ENCODE measurements at regions not wholly inside any gene's neighbourhood (a gene's known extent, or its start where the extent isn't known, plus 50 kb on each side); places are given as distances from the start of the nearest gene placed in this dataset.

GRCh38 chr13:112124141-112124540, 57.2 kb downstream of the SOX1 start:
- no peak for DNase-seq

DNA sequence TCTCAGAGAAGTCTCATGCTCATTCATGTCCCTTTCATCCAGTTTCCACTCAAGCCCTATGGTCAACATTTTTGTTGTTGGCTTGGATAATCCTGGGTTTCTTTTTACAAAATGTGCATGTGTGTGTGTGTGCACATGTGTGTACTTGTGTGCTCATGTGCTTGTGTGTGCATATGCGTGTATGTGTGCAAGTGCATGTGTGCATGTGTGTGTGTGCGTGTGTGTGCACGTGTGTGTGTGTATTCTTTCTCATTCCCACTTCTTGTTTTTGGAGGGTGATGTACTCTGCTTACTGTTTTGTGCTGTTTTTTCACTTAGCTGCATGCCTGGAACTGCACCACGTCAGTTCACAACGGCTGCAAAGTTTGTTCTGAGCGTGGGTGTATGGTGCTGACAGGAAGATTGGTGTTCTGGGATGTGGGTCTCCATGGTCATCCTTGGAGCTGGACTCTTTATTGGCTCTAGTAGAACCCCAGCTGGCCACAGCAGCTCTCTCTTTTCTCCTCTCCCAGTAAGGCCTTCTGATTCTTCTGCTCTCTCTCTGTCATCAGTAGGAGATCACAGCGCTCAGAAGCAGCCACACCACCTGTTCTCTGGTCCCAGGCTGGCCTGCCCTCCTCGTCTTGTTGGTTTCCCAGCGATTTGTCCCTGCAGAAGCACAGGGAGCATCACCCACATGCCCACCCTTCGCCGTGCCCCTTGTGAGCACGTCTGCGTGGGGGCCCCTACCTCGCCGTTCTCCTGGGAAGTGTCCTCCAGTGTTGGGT, 60.8 kb downstream of the SOX1 start:
- no peak for DNase-seq

DNA sequence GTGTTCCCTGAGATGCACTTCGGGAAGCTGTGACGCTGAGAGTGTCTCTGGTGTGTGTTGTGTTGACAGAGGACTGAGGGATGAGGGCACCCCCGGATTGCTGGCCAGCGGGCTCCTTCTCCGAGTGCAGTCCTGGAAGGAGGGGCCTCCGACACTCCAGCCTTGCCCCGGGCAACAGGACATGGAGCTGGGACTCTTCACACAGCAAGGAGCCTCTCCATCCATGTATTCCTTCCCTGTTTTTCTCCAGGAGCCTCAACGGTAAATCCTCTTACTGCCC, 61.3 kb downstream of the SOX1 start:
- no peak for DNase-seq

DNA sequence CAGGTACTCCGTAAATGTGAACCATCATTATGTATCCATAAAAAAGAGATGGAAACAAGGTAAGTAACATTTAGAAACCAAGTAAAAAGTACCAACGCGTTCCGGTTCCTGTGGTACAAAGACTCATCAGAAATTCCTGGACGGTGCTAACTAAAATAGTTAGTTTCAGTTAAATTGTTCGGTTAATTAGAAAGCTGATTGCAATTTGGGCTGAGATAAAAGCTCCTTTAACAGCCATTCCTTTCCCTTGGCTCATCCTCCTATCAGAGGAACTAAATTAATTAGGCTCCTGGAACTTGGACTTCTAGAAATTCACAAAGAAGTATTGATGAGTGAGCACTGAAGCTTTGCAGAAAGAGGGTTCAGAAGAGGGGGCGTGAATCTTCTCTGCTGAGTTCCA, 63.5 kb downstream of the SOX1 start:
- DNase-seq = no peak

- DNase-seq = no peak
Measured at GRCh38 chr13:112131081-112131712, 64.2 kb downstream of the SOX1 start.

- no peak for DNase-seq
Measured at GRCh38 chr13:112131713-112132113, 64.8 kb downstream of the SOX1 start.

- no peak for DNase-seq
Measured at GRCh38 chr13:112132142-112132541, 65.2 kb downstream of the SOX1 start.

- DNase-seq = no peak
Measured at GRCh38 chr13:112132619-112133018, 65.7 kb downstream of the SOX1 start.

DNA sequence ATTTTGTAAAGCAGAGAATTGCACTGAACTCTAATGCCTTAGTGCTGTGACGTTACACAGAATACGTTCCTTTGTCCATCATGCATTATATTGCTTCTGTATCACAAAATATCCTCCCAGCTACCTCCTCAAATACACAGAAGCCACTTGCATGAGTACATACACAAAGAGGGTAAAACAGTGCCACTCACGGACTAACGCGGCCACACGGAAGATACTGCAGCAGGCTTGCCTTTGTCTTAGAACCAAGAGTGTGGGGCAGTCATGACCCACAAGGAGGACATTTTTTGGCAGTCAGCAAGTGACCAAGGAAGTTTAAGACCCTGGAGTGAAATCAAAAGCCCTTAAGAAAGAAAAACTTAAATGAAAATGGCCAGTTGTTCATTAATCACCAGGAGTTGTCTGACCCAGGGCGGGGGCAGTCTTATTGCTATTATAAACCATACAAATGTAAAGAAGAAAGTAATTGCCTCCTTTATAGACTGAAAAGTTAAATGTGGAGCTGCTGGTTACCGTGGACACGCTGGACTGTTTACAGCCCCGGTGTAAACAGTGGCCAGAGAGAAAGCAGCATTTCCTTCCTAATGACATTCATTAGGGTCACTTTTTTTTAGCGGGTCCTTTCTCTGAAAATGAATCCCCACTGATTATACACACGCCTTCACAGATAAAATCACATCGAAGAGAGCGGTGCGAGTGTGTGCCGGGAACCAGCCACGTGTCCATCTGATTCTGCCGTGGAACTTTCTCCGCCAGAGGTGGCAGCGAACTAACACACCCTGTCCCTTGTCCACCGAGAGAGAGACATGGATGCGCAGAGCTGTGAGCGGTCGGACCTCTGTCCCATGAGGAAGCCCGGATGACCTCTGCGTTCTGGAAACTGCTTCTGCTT, 66.8 kb downstream of the SOX1 start:
- no peak for DNase-seq

- no peak for DNase-seq
Measured at GRCh38 chr13:112134391-112135075, 67.6 kb downstream of the SOX1 start.

- DNase-seq = no peak
Measured at GRCh38 chr13:112136095-112136494, 69.1 kb downstream of the SOX1 start.

DNA sequence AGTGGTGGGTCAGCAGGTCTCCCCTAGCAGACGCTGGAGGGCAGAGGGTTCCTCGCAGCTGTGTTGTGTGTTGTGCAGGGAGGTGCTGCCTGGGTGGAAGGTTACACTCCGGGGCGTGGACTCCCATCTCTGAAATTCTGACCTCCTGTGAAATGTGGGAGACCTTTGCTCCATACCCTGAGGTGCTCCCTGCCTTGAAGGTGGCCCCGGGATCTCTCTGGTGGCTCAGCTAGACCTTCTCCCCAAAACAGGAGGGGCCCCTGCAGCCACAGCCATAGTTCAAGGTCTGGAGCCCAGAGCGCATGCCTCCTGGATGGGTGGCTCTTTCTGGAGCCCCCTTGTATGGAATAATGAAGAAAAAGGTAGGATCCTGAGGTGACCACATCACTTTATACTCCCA, 70.2 kb downstream of the SOX1 start:
- no peak for DNase-seq

- no peak for DNase-seq
Measured at GRCh38 chr13:112140366-112140765, 73.4 kb downstream of the SOX1 start.

GRCh38 chr13:112141643-112142400, 74.9 kb downstream of the SOX1 start:
- no peak for DNase-seq

DNA sequence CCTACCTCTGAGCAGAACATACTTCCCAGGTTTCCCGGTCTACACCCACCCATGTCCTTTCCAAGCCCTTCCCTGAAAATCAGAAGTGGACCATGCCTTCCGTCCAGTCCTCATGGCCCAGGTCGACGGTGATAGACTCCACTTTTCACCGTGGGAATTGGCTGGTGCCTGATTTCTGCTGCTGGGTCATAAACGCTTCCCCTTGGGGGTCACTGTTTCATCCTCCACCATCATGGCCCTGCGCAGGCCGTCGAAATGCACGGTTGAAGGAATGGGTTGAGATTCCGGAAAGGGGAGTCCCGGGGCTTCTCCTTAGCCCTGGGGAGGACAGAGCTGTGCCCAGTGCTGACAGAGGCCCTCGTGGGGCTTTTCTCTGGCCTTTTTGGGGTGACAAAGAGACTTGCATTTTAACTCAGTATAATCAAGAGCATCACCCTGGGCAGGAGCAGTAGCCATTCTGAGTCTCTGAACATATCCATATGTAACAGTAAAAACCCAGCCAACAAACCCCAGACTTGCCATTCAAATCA, 75.5 kb downstream of the SOX1 start:
- no peak for DNase-seq

- DNase-seq = no peak
Measured at GRCh38 chr13:112143046-112143752, 76.2 kb downstream of the SOX1 start.

- DNase-seq = no peak
Measured at GRCh38 chr13:112143753-112144615, 77.0 kb downstream of the SOX1 start.

GRCh38 chr13:112144616-112145550, 77.9 kb downstream of the SOX1 start:
- no peak for DNase-seq
